ENCODE measurements at regions not wholly inside any gene's neighbourhood (a gene's known extent, or its start where the extent isn't known, plus 50 kb on each side); places are given as distances from the start of the nearest gene placed in this dataset.

DNA sequence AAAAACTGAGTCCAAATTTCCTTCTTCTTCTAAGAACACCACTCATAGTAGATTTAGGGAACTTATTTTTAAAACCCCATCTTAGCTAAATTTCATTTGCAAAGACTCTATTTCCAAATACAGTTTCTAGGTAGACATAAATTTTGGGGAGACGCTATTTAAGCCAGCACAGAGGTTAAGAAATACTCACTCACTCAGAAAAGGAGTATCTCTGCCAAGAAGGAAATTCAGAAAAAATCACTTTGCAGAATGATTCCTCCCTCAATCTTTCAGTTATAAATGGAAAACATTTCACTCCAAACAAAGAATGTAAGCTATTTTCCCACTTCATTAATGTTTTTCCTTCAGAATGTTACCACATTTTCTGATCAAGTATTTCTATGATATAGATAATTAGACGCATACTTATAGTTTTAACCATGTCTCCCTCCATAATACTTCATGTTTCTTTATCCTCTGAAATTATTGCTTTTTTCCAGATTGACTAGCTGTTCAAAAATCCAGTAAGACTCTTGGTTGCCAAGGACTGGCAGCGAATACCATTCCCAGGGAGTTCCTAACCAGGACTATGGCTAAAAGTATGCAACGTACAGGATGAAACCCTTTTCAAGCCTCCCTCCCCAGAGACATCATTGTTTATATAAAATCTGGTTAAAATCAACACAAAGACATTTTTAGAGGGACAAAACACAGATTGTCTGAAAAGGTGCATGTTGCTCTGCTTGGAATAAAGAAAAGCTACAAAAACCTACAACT is 52.5 kb upstream of the RXFP2 start:
- DNase-seq (ENCODE audit: low spot score): no peak
